HG03103 (cell line): ENCODE measurements at regions not wholly inside any gene's neighbourhood (a gene's known extent, or its start where the extent isn't known, plus 50 kb on each side); places are given as distances from the start of the nearest gene placed in this dataset.
"Not testable (repeated sequence)": the region's sequence is repeated elsewhere in the genome, so short reads cannot be mapped to it uniquely, and the experiment has no call there.

Experiments
- ATAC-seq: cut with Tn5 transposase; IDR thresholded peaks from one replicate; pipeline ENCODE4 v1.9.1; 2021; ENCODE audit warnings: low read depth; ENCODE audit not compliant: unreplicated experiment

- no peak for ATAC-seq
Observed at GRCh38 chr3:69688400-69688799, 50.9 kb upstream of the MITF start.

- no peak for ATAC-seq
Observed at GRCh38 chr3:69687641-69688040, 51.6 kb upstream of the MITF start.

- no peak for ATAC-seq
Observed at GRCh38 chr3:69686056-69686455, 53.2 kb upstream of the MITF start.

GRCh38 chr3:69684309-69684961, 54.8 kb upstream of the MITF start:
- no peak for ATAC-seq

GRCh38 chr3:69683082-69683806, 56.0 kb upstream of the MITF start:
- no peak for ATAC-seq

- ATAC-seq = not testable (repeated sequence)
Observed at GRCh38 chr3:69677456-69677855, 61.8 kb upstream of the MITF start.

GRCh38 chr3:69675786-69676530, 63.3 kb upstream of the MITF start:
- ATAC-seq = no peak

GRCh38 chr3:69674752-69675151, 64.5 kb upstream of the MITF start:
- ATAC-seq = no peak

GRCh38 chr3:69671082-69671952, 67.9 kb upstream of the MITF start:
- no peak for ATAC-seq

GRCh38 chr3:69669070-69669469, 70.2 kb upstream of the MITF start:
- ATAC-seq = no peak

- ATAC-seq = no peak
Observed at GRCh38 chr3:69665026-69665737, 74.1 kb upstream of the MITF start.

GRCh38 chr3:69660631-69661030, 78.6 kb upstream of the MITF start:
- ATAC-seq = no peak

- no peak for ATAC-seq
Observed at GRCh38 chr3:69659180-69659910, 79.9 kb upstream of the MITF start.

GRCh38 chr3:69658514-69659140, 80.6 kb upstream of the MITF start:
- ATAC-seq = no peak

GRCh38 chr3:69657030-69657429, 82.2 kb upstream of the MITF start:
- not testable (repeated sequence) for ATAC-seq

- ATAC-seq = no peak
Observed at GRCh38 chr3:69651765-69652164, 87.5 kb upstream of the MITF start.

- ATAC-seq = no peak
Observed at GRCh38 chr3:69650066-69650419, 89.2 kb upstream of the MITF start.

GRCh38 chr3:69649120-69650065, 89.9 kb upstream of the MITF start:
- ATAC-seq = no peak
